ENCODE measurements at regions not wholly inside any gene's neighbourhood (a gene's known extent, or its start where the extent isn't known, plus 50 kb on each side); places are given as distances from the start of the nearest gene placed in this dataset.
"Not testable (repeated sequence)": the region's sequence is repeated elsewhere in the genome, so short reads cannot be mapped to it uniquely, and the experiment has no call there.

DNA sequence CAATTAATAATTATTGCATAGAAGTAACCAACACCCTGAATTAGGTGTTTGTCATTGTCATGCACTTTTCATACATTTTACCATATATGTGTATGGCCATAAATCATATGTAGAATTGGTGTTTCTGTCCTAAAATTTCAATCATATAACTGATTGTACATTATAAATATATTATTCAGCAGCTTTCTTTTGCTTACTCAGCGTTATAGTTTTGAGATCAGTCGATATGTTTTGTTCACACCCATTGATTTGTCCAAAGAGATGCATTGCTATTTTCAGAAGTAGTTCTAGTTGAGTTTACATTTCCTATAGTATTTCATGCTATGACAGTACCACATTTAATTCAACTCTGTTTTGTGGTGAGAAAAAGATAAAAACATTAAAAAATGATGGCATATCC lies 50.5 kb upstream of the PARP4 start:
- H3K36me3 Mint-ChIP-seq (ENCODE audit: low read depth), result no peaks in the 10 kb centered on the region
- H3K4me1 Mint-ChIP-seq (ENCODE audit: low read depth), result peaks cover 13% of the 10 kb centered on the region
- DNase-seq, result no peak
- no peak overlapping the region for H3K4me3 Mint-ChIP-seq
- H3K9me3 Mint-ChIP-seq, result no peaks in the 10 kb centered on the region
- H3K27ac Mint-ChIP-seq, result no peak overlapping the region
- peaks cover 48% of the 10 kb centered on the region for H3K27me3 Mint-ChIP-seq

- not testable (repeated sequence) for DNase-seq; H3K27ac Mint-ChIP-seq; H3K36me3 Mint-ChIP-seq (ENCODE audit: low read depth); H3K4me3 Mint-ChIP-seq; H3K9me3 Mint-ChIP-seq
- Mint-ChIP-seq H3K4me1 (ENCODE audit: low read depth) (peaks cover 13% of the 10 kb centered on the region), H3K27me3 (peaks cover 40% of the 10 kb centered on the region)
Observed at GRCh38 chr13:24563971-24564370, 51.4 kb upstream of the PARP4 start.

DNA sequence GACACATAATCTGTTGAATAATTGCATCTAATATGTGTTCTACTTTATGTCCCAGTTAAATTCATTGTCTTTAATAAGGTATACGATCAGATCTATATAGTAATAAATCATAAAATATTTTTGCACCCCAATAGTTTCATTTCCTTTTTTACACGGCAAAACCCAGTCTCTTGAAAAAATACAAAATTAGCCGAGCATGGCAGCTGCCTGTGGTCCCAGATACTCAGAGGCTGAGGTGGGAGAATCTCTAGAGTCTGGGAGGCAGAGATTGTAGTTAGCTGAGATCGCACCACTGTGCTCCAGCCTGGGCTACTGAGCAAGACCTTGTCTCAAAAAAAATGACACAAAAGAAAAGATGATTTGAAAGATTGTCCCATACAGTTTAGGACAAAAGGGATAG lies 52.3 kb upstream of the PARP4 start:
- no peaks in the 10 kb centered on the region for H3K9me3 Mint-ChIP-seq
- peaks cover 38% of the 10 kb centered on the region for H3K27me3 Mint-ChIP-seq
- H3K4me3 Mint-ChIP-seq, result no peak overlapping the region
- no peak for DNase-seq
- no peak overlapping the region for H3K27ac Mint-ChIP-seq
- peaks cover 4% of the 10 kb centered on the region for H3K4me1 Mint-ChIP-seq (ENCODE audit: low read depth)
- H3K36me3 Mint-ChIP-seq (ENCODE audit: low read depth), result no peaks in the 10 kb centered on the region

DNA sequence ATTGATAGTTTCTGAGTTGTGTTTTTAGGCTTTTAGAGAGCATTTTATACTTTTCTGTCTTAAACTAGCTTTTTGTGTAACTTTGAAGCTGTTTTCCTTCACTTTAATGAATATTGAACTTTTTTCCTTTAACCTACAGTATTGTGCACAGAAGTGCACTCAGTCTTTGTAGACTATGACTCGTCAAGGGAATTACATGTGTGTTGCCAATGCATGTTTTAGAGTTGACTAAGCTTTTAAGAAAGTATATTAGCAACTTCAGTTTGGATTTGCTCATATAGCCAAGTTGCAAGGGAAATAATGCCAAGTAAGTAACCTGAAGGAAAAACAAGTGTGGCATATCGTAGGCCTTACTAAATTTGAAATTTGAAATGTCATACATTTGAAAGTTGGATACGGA lies 55.0 kb upstream of the PARP4 start:
- H3K9me3 Mint-ChIP-seq; H3K27ac Mint-ChIP-seq; H3K36me3 Mint-ChIP-seq (ENCODE audit: low read depth); H3K4me1 Mint-ChIP-seq (ENCODE audit: low read depth); H3K4me3 Mint-ChIP-seq; DNase-seq: not testable (repeated sequence)
- peaks cover 39% of the 10 kb centered on the region for H3K27me3 Mint-ChIP-seq

GRCh38 chr13:24574847-24575246 lies 62.3 kb upstream of the PARP4 start:
- Mint-ChIP-seq H3K27ac (peak overlapping the region; percentile 34), H3K4me1 (ENCODE audit: low read depth) (peaks cover 16% of the 10 kb centered on the region), H3K27me3 (peaks cover 21% of the 10 kb centered on the region), H3K9me3 (peaks cover 14% of the 10 kb centered on the region), H3K36me3 (ENCODE audit: low read depth) (no peaks in the 10 kb centered on the region), H3K4me3 (no peak overlapping the region)
- no peak for DNase-seq

DNA sequence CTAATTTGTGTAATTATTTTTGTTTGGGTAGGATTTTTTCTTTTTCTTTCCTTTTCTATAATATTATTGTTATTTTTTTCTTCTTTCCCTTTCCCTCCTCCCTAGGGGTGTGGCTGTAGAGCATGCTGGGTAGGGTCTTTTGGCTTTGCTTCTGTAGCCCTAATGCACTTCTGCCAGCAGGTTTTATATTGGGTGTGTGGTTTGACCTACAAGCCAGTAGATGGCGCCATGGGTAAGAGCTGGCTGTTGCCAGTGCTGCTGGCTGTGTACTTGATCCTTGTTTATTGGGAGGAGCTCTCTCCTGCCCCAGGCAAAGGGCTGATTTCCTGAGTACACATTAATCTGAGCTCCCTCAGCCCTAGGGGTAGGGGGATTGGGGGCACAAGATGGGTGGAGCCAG lies 67.7 kb upstream of the PARP4 start:
- DNase-seq; H3K27ac Mint-ChIP-seq; H3K4me3 Mint-ChIP-seq; H3K36me3 Mint-ChIP-seq (ENCODE audit: low read depth): not testable (repeated sequence)
- Mint-ChIP-seq H3K27me3 (peaks cover 13% of the 10 kb centered on the region), H3K9me3 (peaks cover 13% of the 10 kb centered on the region), H3K4me1 (ENCODE audit: low read depth) (peaks cover 26% of the 10 kb centered on the region)

- H3K36me3 Mint-ChIP-seq (ENCODE audit: low read depth); H3K9me3 Mint-ChIP-seq; H3K4me3 Mint-ChIP-seq; DNase-seq; H3K27ac Mint-ChIP-seq: not testable (repeated sequence)
- peaks cover 21% of the 10 kb centered on the region for H3K4me1 Mint-ChIP-seq (ENCODE audit: low read depth)
- peaks cover 13% of the 10 kb centered on the region for H3K27me3 Mint-ChIP-seq
Observed at GRCh38 chr13:24581578-24581977, 69.0 kb upstream of the PARP4 start.

- not testable (repeated sequence) for H3K36me3 Mint-ChIP-seq (ENCODE audit: low read depth); H3K4me3 Mint-ChIP-seq; H3K9me3 Mint-ChIP-seq; H3K27ac Mint-ChIP-seq; H3K27me3 Mint-ChIP-seq; DNase-seq; H3K4me1 Mint-ChIP-seq (ENCODE audit: low read depth)
Observed at GRCh38 chr13:24591697-24592096, 79.1 kb upstream of the PARP4 start.

DNA sequence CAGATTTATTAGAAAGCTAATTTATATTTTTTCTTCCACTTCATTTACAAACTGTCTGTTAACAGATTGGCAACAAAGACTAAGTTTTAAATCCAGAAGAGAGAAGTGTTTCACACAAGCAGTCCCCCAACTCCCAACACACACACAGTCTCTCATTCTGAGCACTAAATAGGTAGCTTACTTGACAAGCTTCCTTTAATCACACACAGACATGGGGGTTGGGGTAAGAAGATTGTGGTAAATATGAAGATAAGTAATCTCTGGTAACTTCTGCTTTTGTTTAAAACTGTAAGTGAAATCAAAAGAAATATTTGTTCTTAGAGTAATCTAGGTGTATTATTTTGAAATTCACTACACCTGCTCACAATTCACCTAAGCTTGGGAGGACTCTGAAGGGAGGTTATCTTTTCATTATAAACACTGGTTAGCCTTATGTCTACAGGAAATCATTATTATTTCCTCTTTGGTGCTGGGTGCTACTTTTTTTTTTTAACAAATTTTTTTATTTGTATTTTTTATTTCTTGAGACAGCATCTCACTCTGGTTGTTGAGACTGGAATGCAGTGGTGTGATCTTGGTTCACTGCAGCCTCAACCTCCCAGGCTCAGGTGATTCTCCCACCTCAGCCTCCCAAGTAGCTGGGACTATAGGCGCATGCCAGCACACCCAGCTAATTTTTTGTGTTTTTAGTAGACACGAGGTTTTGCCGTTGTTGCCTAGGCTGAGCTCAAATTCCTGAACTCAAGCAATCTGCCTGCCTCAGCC lies 82.1 kb upstream of the ATP12A start:
- not testable (repeated sequence) for DNase-seq; H3K4me3 Mint-ChIP-seq; H3K9me3 Mint-ChIP-seq; H3K36me3 Mint-ChIP-seq (ENCODE audit: low read depth); H3K27me3 Mint-ChIP-seq
- peaks cover 54% of the 10 kb centered on the region for H3K4me1 Mint-ChIP-seq (ENCODE audit: low read depth)
- H3K27ac Mint-ChIP-seq, result peak overlapping the region; percentile 88

GRCh38 chr13:24599019-24599791 lies 81.0 kb upstream of the ATP12A start:
- Mint-ChIP-seq H3K27ac (peak overlapping the region; percentile 88), H3K4me3 (peak overlapping the region; percentile 43), H3K4me1 (ENCODE audit: low read depth) (peaks cover 59% of the 10 kb centered on the region), H3K9me3 (peaks cover 10% of the 10 kb centered on the region)
- H3K36me3 Mint-ChIP-seq (ENCODE audit: low read depth); DNase-seq; H3K27me3 Mint-ChIP-seq: not testable (repeated sequence)

DNA sequence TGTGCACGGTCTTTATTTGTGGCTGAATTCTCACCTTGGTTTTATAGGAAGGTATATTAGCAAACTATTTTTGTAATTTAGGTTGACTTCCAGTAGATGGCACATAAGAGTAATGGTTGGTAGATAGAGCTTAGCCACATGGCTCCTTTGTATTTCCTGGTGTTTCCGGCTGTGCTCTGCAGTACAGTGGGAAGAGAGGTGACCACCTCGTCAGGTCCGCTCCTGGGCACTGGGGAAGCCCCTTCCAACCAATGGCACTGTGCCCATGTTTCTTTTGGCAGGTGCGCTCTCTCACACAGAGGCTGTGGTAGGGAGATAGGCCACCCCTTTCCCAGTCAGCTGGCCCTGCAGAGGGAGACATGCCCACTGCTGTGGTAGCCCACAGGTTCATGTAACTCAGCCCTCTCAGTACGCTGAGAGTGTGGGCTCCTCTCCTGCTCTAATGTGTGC lies 74.3 kb upstream of the ATP12A start:
- Mint-ChIP-seq H3K27ac (no peak overlapping the region), H3K9me3 (peaks cover 10% of the 10 kb centered on the region), H3K4me1 (ENCODE audit: low read depth) (peaks cover 40% of the 10 kb centered on the region), H3K36me3 (ENCODE audit: low read depth) (no peaks in the 10 kb centered on the region), H3K27me3 (peaks cover 3% of the 10 kb centered on the region), H3K4me3 (no peak overlapping the region)
- DNase-seq, result peak; percentile 69

GRCh38 chr13:24606486-24607170 lies 73.6 kb upstream of the ATP12A start:
- H3K27ac Mint-ChIP-seq, result no peak overlapping the region
- H3K4me3 Mint-ChIP-seq, result no peak overlapping the region
- DNase-seq, result peak; percentile 35
- H3K4me1 Mint-ChIP-seq (ENCODE audit: low read depth), result peaks cover 38% of the 10 kb centered on the region
- peaks cover 10% of the 10 kb centered on the region for H3K9me3 Mint-ChIP-seq
- no peaks in the 10 kb centered on the region for H3K36me3 Mint-ChIP-seq (ENCODE audit: low read depth)
- peaks cover 3% of the 10 kb centered on the region for H3K27me3 Mint-ChIP-seq

DNA sequence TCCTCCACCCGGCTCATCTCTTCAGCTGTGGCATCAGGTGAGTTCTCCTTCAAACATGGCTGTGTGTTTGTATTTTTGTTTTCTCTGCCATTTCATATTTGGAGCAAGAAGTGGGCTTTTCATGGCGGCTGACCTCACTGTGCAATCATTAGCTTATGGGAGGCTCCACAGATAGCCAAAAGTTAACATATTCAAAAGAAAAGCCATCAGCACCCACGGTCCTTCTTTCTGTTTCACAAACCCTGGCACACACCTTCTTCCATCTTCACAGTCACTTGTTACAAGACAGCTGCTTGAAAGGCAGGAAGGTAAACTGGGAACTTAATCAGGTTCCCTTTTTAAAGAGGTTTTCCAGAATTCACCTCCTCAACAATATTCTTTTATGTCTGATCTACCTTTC lies 69.3 kb upstream of the ATP12A start:
- H3K9me3 Mint-ChIP-seq, result no peaks in the 10 kb centered on the region
- H3K4me1 Mint-ChIP-seq (ENCODE audit: low read depth), result peaks cover 32% of the 10 kb centered on the region
- H3K27ac Mint-ChIP-seq, result no peak overlapping the region
- no peaks in the 10 kb centered on the region for H3K36me3 Mint-ChIP-seq (ENCODE audit: low read depth)
- H3K4me3 Mint-ChIP-seq, result no peak overlapping the region
- DNase-seq, result no peak
- no peaks in the 10 kb centered on the region for H3K27me3 Mint-ChIP-seq

GRCh38 chr13:24612726-24613125 lies 67.5 kb upstream of the ATP12A start:
- Mint-ChIP-seq H3K4me3 (no peak overlapping the region), H3K27ac (no peak overlapping the region), H3K36me3 (ENCODE audit: low read depth) (no peaks in the 10 kb centered on the region), H3K27me3 (no peaks in the 10 kb centered on the region), H3K4me1 (ENCODE audit: low read depth) (peaks cover 33% of the 10 kb centered on the region), H3K9me3 (no peaks in the 10 kb centered on the region)
- no peak for DNase-seq

- no peak for DNase-seq
- Mint-ChIP-seq H3K9me3 (peaks cover 4% of the 10 kb centered on the region), H3K4me3 (no peak overlapping the region), H3K27ac (no peak overlapping the region), H3K36me3 (ENCODE audit: low read depth) (no peaks in the 10 kb centered on the region), H3K27me3 (no peaks in the 10 kb centered on the region), H3K4me1 (ENCODE audit: low read depth) (peaks cover 37% of the 10 kb centered on the region)
Observed at GRCh38 chr13:24613128-24613527, 67.1 kb upstream of the ATP12A start.
